Osteoblast (primary cell): ENCODE measurements at regions not wholly inside any gene's neighbourhood (a gene's known extent, or its start where the extent isn't known, plus 50 kb on each side); places are given as distances from the start of the nearest gene placed in this dataset.

Source experiments
- DNase-seq: peaks from one replicate; pipeline ENCODE4 v3.0.0; 2011; ENCODE audit warnings: low spot score, mixed read lengths; ENCODE audit not compliant: insufficient read length; ENCODE audit errors: missing footprints
- H2AFZ ChIP-seq: 2 replicates; pipeline ENCODE4 v1.6.0; 2011; ENCODE audit warnings: mild to moderate bottlenecking, low read length
- H3K27ac ChIP-seq: 2 replicates; pipeline ENCODE4 v1.5.1; 2011; ENCODE audit warnings: mild to moderate bottlenecking, low read depth, low read length, moderate library complexity
- H3K27me3 ChIP-seq: 2 replicates; pipeline ENCODE4 v1.6.0; 2012; ENCODE audit warnings: mild to moderate bottlenecking, control low read depth, inconsistent platforms, low read length, moderate library complexity; ENCODE audit not compliant: insufficient read depth
- H3K36me3 ChIP-seq: 2 replicates; pipeline ENCODE4 v1.5.1; 2011; ENCODE audit warnings: mild to moderate bottlenecking, low read length, control low read depth, moderate library complexity; ENCODE audit not compliant: insufficient read depth
- H3K4me1 ChIP-seq: 2 replicates; pipeline ENCODE4 v1.5.1; 2011; ENCODE audit warnings: mild to moderate bottlenecking, low read length, control low read depth, moderate library complexity; ENCODE audit not compliant: insufficient read depth
- H3K4me2 ChIP-seq: 2 replicates; pipeline ENCODE4 v1.6.0; 2011; ENCODE audit warnings: mild to moderate bottlenecking, low read length; ENCODE audit not compliant: insufficient read depth
- H3K4me3 ChIP-seq: fragments of 200-600 bp; sonication (generic); 3 replicates; pipeline ENCODE4 v1.5.1; 2012; ENCODE audit warnings: mild to moderate bottlenecking, low read length, inconsistent platforms; ENCODE audit not compliant: insufficient read depth
- H3K79me2 ChIP-seq: 2 replicates; pipeline ENCODE4 v1.6.0; 2012; ENCODE audit warnings: mild to moderate bottlenecking, low read length, control low read depth, inconsistent platforms; ENCODE audit not compliant: insufficient read depth
- H3K9me3 ChIP-seq: 2 replicates; pipeline ENCODE4 v1.5.1; 2011; ENCODE audit warnings: low read depth, low read length, control low read depth
- H4K20me1 ChIP-seq: 2 replicates; pipeline ENCODE4 v1.6.0; 2012; ENCODE audit warnings: mild to moderate bottlenecking, low read length, control low read depth; ENCODE audit not compliant: insufficient read depth
- TF ChIP-seq, protein P1 (sequence below): IDR thresholded peaks from 2 replicates; pipeline ENCODE4 v1.5.1; 2011; ENCODE audit warnings: mild to moderate bottlenecking, low read depth, low read length, moderate library complexity; ENCODE audit errors: extremely low read depth

DNA sequence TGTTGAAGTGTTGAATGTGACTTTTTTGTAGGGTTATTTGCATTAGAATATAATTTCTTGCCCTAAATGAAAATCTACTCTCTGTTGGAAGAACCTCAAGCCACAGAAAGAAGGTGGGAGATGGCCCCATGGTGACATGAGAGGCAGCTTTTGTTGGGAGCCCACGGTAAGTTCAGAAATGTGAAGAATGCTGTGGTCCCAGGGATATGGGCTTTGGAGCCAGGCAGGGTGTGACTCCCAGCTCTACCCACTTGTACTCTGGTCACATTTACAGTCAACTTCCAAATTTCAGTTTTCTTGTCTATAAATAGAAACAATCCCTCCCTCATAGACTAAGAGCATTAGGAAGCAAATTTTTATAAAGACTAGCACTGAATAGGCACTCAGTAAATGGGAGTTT is 177.8 kb downstream of the RAB28 start:
- Histone ChIP-seq H3K9me3 (no peaks in the 10 kb centered on the region), H2AFZ (no peak overlapping the region), H3K27me3 (no peaks in the 10 kb centered on the region), H4K20me1 (no peaks in the 10 kb centered on the region), H3K79me2 (no peaks in the 10 kb centered on the region), H3K4me2 (no peak overlapping the region), H3K27ac (no peak overlapping the region), H3K36me3 (no peaks in the 10 kb centered on the region), H3K4me1 (no peaks in the 10 kb centered on the region), H3K4me3 (no peak overlapping the region)
- no peak for DNase-seq
- TF ChIP-seq, protein P1, sequence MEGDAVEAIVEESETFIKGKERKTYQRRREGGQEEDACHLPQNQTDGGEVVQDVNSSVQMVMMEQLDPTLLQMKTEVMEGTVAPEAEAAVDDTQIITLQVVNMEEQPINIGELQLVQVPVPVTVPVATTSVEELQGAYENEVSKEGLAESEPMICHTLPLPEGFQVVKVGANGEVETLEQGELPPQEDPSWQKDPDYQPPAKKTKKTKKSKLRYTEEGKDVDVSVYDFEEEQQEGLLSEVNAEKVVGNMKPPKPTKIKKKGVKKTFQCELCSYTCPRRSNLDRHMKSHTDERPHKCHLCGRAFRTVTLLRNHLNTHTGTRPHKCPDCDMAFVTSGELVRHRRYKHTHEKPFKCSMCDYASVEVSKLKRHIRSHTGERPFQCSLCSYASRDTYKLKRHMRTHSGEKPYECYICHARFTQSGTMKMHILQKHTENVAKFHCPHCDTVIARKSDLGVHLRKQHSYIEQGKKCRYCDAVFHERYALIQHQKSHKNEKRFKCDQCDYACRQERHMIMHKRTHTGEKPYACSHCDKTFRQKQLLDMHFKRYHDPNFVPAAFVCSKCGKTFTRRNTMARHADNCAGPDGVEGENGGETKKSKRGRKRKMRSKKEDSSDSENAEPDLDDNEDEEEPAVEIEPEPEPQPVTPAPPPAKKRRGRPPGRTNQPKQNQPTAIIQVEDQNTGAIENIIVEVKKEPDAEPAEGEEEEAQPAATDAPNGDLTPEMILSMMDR, result no peak

- DNase-seq, result no peak
- Histone ChIP-seq H3K36me3 (no peaks in the 10 kb centered on the region), H3K4me3 (no peak overlapping the region), H3K79me2 (no peaks in the 10 kb centered on the region), H3K4me1 (no peaks in the 10 kb centered on the region), H3K4me2 (no peak overlapping the region), H3K27ac (no peak overlapping the region), H3K27me3 (no peaks in the 10 kb centered on the region), H2AFZ (no peak overlapping the region), H4K20me1 (no peaks in the 10 kb centered on the region), H3K9me3 (no peaks in the 10 kb centered on the region)
- TF ChIP-seq, protein P1, result no peak
Measured at GRCh38 chr4:13302876-13303275, 181.3 kb downstream of the RAB28 start.

DNA sequence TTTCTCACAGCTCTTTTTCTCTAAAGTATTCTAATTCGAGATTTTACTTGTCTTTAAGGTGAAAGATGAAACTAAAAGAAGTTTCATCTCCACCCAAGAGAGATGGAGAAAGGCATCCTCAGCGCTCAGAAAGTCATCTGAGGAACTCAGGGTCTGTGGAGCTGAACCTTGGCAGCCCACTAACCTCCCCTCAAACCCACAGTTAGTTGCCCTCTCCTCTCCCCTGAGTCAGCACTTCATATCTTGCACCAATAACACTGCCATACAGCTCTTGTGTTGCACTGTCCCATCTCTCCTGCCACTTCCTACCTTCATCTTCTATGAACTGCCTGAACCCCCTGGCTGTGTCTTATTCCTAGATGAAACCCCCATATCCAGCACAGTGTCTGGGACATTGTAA is 184.8 kb downstream of the RAB28 start:
- Histone ChIP-seq H3K4me1 (no peaks in the 10 kb centered on the region), H3K9me3 (no peaks in the 10 kb centered on the region), H3K4me2 (no peak overlapping the region), H4K20me1 (no peaks in the 10 kb centered on the region), H3K79me2 (no peaks in the 10 kb centered on the region), H3K36me3 (no peaks in the 10 kb centered on the region), H3K27ac (no peak overlapping the region), H3K27me3 (no peaks in the 10 kb centered on the region), H3K4me3 (no peak overlapping the region), H2AFZ (no peak overlapping the region)
- DNase-seq, result no peak
- TF ChIP-seq, protein P1, result no peak

DNA sequence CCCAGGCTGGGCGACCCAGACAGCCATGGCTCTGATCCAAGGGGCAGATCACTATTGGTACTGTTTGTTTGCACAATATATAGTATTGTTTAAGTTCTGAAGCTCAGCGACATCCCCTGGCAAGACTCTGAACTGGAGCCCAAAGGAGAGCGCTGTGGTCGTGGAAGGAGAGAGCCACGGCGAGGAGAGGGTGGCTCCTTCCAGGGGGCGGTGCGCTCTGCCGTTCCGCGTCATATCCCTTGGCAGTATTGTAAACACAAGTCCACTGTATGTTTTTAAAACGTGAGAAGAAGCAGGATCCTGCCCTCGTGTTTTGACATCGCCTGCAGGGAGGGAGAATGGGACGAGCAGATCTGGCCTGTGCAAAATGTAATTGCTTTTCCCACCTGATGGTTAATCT is 185.5 kb downstream of the RAB28 start:
- H3K4me3 ChIP-seq, result no peak overlapping the region
- H3K27me3 ChIP-seq, result no peaks in the 10 kb centered on the region

More for the DNA sequence above, 185.5 kb downstream of the RAB28 start:
- no peak overlapping the region for H3K4me2 ChIP-seq
- TF ChIP-seq, protein P1, result no peak
- no peaks in the 10 kb centered on the region for H3K36me3 ChIP-seq
- H3K4me1 ChIP-seq, result no peaks in the 10 kb centered on the region
- H2AFZ ChIP-seq, result no peak overlapping the region
- H3K9me3 ChIP-seq, result no peaks in the 10 kb centered on the region
- no peak overlapping the region for H3K27ac ChIP-seq
- H3K79me2 ChIP-seq, result no peaks in the 10 kb centered on the region
- DNase-seq, result no peak
- H4K20me1 ChIP-seq, result no peaks in the 10 kb centered on the region
